ENCODE measurements at regions not wholly inside any gene's neighbourhood (a gene's known extent, or its start where the extent isn't known, plus 50 kb on each side); places are given as distances from the start of the nearest gene placed in this dataset.

DNA sequence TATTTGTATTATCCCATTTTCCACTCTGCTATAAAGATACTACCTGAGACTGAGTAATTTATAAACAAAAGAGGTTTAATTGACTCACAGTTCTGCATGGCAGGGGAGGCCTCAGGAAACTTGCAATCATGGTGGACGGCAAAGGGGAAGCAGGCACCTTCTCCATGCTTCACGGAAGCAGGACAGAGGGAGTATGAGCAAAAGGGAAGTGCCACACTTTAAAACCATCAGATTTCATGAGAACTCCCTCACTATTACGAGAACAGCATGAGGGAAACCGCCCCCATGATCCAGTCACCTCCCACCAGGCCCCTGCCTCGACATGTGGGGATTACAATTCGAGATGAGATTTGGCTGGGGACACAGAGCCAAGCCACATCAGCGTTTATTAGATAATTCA, 172.8 kb downstream of the NR2F2 start:
- no peaks in the 10 kb centered on the region for H3K4me1 Mint-ChIP-seq (ENCODE audit: low read depth, unreplicated experiment)
- TF ChIP-seq, protein P1, sequence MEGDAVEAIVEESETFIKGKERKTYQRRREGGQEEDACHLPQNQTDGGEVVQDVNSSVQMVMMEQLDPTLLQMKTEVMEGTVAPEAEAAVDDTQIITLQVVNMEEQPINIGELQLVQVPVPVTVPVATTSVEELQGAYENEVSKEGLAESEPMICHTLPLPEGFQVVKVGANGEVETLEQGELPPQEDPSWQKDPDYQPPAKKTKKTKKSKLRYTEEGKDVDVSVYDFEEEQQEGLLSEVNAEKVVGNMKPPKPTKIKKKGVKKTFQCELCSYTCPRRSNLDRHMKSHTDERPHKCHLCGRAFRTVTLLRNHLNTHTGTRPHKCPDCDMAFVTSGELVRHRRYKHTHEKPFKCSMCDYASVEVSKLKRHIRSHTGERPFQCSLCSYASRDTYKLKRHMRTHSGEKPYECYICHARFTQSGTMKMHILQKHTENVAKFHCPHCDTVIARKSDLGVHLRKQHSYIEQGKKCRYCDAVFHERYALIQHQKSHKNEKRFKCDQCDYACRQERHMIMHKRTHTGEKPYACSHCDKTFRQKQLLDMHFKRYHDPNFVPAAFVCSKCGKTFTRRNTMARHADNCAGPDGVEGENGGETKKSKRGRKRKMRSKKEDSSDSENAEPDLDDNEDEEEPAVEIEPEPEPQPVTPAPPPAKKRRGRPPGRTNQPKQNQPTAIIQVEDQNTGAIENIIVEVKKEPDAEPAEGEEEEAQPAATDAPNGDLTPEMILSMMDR (IDR thresholded peaks at IDR 0.05; ENCODE audit: partially characterized antibody, unreplicated experiment): no peak
- H3K4me3 Mint-ChIP-seq (ENCODE audit: unreplicated experiment): no peak overlapping the region
- no peak for DNase-seq
- no peaks in the 10 kb centered on the region for H3K36me3 Mint-ChIP-seq (ENCODE audit: unreplicated experiment)
- no peaks in the 10 kb centered on the region for H3K9me3 Mint-ChIP-seq (ENCODE audit: unreplicated experiment)
- no peaks in the 10 kb centered on the region for H3K27me3 Mint-ChIP-seq (ENCODE audit: unreplicated experiment)
- no peak overlapping the region for H3K27ac Mint-ChIP-seq (ENCODE audit: unreplicated experiment)

DNA sequence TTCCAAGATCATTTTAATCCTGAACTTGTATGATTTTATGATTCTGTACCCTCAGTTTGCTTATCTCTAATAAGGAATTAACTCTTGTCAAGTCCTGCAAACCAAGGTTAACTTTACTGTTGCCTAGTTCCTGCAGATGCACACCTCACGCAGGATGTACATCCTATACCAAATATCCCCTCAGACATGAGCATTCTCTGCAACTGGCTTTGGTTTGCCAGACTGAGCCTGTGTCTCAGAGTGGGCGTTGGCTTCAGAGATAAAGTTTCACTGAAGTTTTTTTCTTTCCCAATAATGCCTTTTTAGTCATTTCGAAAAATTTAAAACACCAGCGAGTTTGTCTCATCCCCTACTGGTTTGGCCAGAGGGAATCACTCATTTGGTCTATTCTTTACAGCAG, 173.9 kb downstream of the NR2F2 start:
- no peaks in the 10 kb centered on the region for H3K27me3 Mint-ChIP-seq (ENCODE audit: unreplicated experiment)

DNA sequence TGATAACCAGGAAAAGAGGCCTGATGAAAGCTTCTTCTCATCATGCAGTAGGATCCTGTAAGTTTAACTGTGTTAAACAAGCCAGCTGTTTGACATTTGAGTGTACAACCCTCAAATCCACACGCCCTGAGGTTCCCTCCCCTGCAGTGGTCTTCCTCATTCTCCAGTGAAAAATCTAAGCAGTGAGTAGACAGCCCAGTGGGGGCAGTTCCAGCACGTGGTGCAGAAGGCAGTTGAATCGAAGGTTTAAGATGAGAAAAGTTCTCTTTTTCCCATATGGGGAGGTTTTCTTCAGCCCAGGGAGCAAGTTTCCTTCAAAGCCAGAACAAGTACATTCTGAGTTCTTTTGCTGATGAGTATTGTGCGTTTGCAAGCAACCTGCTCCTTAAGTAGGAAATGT, 174.5 kb downstream of the NR2F2 start:
- Mint-ChIP-seq H3K27ac (ENCODE audit: unreplicated experiment) (no peak overlapping the region), H3K4me3 (ENCODE audit: unreplicated experiment) (no peak overlapping the region), H3K27me3 (ENCODE audit: unreplicated experiment) (no peaks in the 10 kb centered on the region), H3K4me1 (ENCODE audit: low read depth, unreplicated experiment) (no peaks in the 10 kb centered on the region), H3K36me3 (ENCODE audit: unreplicated experiment) (no peaks in the 10 kb centered on the region), H3K9me3 (ENCODE audit: unreplicated experiment) (no peaks in the 10 kb centered on the region)
- no peak for DNase-seq
- TF ChIP-seq, protein P1 (IDR thresholded peaks at IDR 0.05; ENCODE audit: partially characterized antibody, unreplicated experiment): no peak

More for the DNA sequence above, 173.9 kb downstream of the NR2F2 start:
- no peak overlapping the region for H3K4me3 Mint-ChIP-seq (ENCODE audit: unreplicated experiment)
- TF ChIP-seq, protein P1 (IDR thresholded peaks at IDR 0.05; ENCODE audit: partially characterized antibody, unreplicated experiment): no peak
- no peak for DNase-seq
- no peaks in the 10 kb centered on the region for H3K4me1 Mint-ChIP-seq (ENCODE audit: low read depth, unreplicated experiment)
- no peaks in the 10 kb centered on the region for H3K9me3 Mint-ChIP-seq (ENCODE audit: unreplicated experiment)
- H3K27ac Mint-ChIP-seq (ENCODE audit: unreplicated experiment): no peak overlapping the region
- H3K36me3 Mint-ChIP-seq (ENCODE audit: unreplicated experiment): no peaks in the 10 kb centered on the region

DNA sequence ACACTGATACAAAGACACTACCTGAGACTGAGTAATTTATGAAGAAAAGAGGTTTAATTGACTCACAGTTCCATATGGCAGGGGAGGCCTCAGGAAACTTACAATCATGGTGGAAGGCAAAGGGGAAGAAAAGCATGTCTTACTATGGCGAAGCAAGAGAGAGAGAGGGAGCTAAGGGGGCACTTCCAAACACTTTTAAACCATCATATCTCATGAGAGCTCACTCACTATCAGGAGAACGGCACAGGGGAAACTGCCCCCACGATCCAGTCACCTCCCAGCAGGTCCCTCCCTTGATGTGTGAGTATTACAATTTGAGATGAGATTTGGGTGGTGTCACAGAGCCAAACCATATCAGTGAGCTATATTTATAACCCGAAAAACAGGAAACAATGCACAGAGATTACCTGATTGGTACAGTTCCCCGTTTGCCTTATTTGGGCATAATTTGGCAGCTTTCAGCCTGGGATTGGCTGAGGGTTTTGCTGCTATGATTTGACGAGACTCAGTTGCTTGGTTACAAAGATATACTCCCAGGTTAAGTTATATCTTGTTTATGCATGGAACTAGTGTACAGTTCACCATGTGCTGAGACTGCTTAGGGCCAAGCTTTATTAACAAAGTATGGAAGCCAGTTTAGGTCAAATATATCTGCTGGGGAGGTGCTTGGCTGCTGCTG, 184.2 kb downstream of the NR2F2 start:
- Mint-ChIP-seq H3K9me3 (ENCODE audit: unreplicated experiment) (no peaks in the 10 kb centered on the region), H3K27me3 (ENCODE audit: unreplicated experiment) (peaks cover 5% of the 10 kb centered on the region), H3K4me1 (ENCODE audit: low read depth, unreplicated experiment) (no peaks in the 10 kb centered on the region), H3K27ac (ENCODE audit: unreplicated experiment) (no peak overlapping the region), H3K36me3 (ENCODE audit: unreplicated experiment) (no peaks in the 10 kb centered on the region), H3K4me3 (ENCODE audit: unreplicated experiment) (no peak overlapping the region)
- DNase-seq: no peak
- TF ChIP-seq, protein P1 (IDR thresholded peaks at IDR 0.05; ENCODE audit: partially characterized antibody, unreplicated experiment): no peak

DNA sequence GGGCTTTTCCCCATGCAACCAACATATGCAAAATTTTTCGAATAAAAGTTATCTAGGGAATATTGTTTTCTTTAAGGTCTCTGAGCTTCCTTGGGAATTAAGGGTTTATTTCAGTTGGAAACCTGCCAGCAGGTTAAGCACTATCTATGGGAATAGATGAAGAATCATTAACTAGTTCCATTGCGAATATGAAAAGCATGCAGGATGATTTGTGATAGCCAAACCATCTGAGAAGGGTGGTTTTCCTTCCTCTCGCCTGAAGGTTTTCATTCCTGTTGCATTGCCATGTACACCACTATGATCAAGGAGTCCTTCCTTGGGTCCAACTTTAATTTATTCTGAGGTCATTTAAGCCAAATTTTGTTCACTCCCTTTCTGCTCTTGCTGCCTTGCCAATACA, 184.9 kb downstream of the NR2F2 start:
- no peak overlapping the region for H3K27ac Mint-ChIP-seq (ENCODE audit: unreplicated experiment)
- no peak overlapping the region for H3K4me3 Mint-ChIP-seq (ENCODE audit: unreplicated experiment)
- H3K4me1 Mint-ChIP-seq (ENCODE audit: low read depth, unreplicated experiment): no peaks in the 10 kb centered on the region
- no peak for DNase-seq
- TF ChIP-seq, protein P1 (IDR thresholded peaks at IDR 0.05; ENCODE audit: partially characterized antibody, unreplicated experiment): no peak
- no peaks in the 10 kb centered on the region for H3K9me3 Mint-ChIP-seq (ENCODE audit: unreplicated experiment)
- H3K36me3 Mint-ChIP-seq (ENCODE audit: unreplicated experiment): no peaks in the 10 kb centered on the region
- H3K27me3 Mint-ChIP-seq (ENCODE audit: unreplicated experiment): peaks cover 3% of the 10 kb centered on the region

All from glutamatergic neuron (in vitro differentiated cells).